Transverse colon (tissue), 4 donors: ENCODE measurements at regions not wholly inside any gene's neighbourhood (a gene's known extent, or its start where the extent isn't known, plus 50 kb on each side); places are given as distances from the start of the nearest gene placed in this dataset.

Source experiments
- EP300 ChIP-seq: sonication (generic); formaldehyde crosslinking; IDR thresholded peaks from one replicate; pipeline ENCODE4 v1.6.1; 2017; ENCODE audit warnings: antibody characterized with exemption, low read depth
- POLR2A ChIP-seq: fragments of 450-650 bp; IDR thresholded peaks from one replicate; pipeline ENCODE4 v1.6.1; 2016; ENCODE audit warnings: antibody characterized with exemption, mild to moderate bottlenecking, moderate library complexity
- POLR2AphosphoS5 ChIP-seq, 3 donors: sonication (generic); formaldehyde crosslinking; IDR thresholded peaks; one replicate each; pipeline ENCODE4 v1.6.1; 2016; ENCODE audit warnings: antibody characterized with exemption in 3 of 3
- TF ChIP-seq, protein P1 (sequence below), 5 experiments: fragments of 200-600 bp in 3 of 5; fragments of 450-650 bp in 2 of 5; sonication (generic) in 3 of 5; IDR thresholded peaks; 1 replicate in 2 of 5; 2 replicates in 3 of 5; pipeline ENCODE4 v1.5.1; 2016 to 2017; ENCODE audit warnings: antibody characterized with exemption in 5 of 5, inconsistent platforms in 3 of 5, mild to moderate bottlenecking in 2 of 5, moderate library complexity in 1 of 5

DNA sequence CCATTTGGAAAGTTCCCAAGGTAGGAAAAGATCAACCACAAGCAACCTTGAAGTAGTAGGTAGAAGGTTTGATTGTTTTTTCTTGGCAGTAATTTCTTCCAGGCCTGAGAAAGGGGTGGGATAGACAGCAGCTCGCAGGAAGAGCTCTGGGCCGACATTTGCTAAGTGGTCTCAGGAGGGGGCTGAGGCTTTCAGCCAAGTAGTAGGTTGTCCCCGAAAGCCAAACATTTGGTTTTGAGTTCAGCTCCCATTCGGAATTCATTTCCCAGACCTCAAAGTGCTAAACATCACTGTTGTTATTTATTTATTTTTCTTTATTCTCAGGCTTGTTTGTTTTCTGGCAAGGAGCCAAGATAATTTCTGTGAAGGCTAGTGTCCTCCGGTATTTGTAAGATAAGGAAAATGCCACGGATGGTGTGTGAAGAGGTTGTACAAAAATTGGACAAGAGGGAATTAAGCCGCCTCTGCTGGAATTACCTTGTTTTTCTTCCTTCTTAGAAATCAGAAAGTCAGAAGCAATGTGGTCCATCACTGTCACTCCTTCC is 112.1 kb downstream of the KIF4B start:
- TF ChIP-seq EP300 (no peak), POLR2AphosphoS5 (IDR thresholded peaks at IDR 0.05) (no peak), POLR2A (no peak)
- TF ChIP-seq, protein P1, sequence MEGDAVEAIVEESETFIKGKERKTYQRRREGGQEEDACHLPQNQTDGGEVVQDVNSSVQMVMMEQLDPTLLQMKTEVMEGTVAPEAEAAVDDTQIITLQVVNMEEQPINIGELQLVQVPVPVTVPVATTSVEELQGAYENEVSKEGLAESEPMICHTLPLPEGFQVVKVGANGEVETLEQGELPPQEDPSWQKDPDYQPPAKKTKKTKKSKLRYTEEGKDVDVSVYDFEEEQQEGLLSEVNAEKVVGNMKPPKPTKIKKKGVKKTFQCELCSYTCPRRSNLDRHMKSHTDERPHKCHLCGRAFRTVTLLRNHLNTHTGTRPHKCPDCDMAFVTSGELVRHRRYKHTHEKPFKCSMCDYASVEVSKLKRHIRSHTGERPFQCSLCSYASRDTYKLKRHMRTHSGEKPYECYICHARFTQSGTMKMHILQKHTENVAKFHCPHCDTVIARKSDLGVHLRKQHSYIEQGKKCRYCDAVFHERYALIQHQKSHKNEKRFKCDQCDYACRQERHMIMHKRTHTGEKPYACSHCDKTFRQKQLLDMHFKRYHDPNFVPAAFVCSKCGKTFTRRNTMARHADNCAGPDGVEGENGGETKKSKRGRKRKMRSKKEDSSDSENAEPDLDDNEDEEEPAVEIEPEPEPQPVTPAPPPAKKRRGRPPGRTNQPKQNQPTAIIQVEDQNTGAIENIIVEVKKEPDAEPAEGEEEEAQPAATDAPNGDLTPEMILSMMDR (IDR thresholded peaks at IDR 0.05): no peak
